HG03460 (cell line): ENCODE measurements at regions not wholly inside any gene's neighbourhood (a gene's known extent, or its start where the extent isn't known, plus 50 kb on each side); places are given as distances from the start of the nearest gene placed in this dataset.
A peak's percentile ranks its signal among the peaks of the same experiment; 100 is the strongest.
"Not testable (repeated sequence)": the region's sequence is repeated elsewhere in the genome, so short reads cannot be mapped to it uniquely, and the experiment has no call there.

Experiments
- ATAC-seq: cut with Tn5 transposase; IDR thresholded peaks from one replicate; pipeline ENCODE4 v1.9.1; 2021; ENCODE audit not compliant: unreplicated experiment

DNA sequence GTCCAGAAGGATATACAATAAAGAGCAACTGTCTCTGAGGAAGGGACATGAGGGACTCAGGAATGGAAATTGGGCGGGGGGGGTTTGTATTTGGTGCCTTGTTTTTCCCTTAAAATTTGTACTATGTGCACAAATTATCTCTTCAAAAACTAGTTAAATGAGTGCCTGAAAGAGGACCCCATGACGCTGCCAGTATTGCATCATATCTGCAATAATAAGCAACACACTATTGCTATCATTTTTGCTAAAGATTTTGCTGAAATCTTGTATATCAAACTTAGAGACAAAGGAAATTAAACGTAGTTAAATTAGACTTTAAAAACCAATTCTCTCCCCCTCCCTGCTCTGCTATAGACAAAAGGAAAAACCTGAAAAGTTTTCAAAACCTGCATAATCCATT lies 89.7 kb upstream of the SLC30A5 start:
- ATAC-seq = no peak

DNA sequence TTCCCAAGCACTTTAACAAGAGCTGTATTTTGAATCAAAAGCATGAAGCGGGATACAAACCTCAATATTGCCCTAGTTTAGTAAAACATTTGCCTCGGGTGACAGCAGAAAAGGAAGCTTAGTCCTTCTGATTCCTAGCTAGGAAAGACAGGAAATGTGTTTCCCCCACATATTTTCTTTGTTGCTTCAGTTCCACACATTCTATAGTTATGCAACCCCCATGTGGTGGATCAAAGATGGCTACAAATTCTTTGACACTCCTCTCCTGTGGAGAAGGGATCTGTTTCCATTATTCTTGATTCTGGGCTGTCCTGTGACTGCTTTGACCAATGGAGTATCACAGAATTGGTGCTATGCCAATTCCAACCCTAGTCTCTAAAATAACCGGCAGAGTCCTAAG lies 89.1 kb upstream of the SLC30A5 start:
- no peak for ATAC-seq

DNA sequence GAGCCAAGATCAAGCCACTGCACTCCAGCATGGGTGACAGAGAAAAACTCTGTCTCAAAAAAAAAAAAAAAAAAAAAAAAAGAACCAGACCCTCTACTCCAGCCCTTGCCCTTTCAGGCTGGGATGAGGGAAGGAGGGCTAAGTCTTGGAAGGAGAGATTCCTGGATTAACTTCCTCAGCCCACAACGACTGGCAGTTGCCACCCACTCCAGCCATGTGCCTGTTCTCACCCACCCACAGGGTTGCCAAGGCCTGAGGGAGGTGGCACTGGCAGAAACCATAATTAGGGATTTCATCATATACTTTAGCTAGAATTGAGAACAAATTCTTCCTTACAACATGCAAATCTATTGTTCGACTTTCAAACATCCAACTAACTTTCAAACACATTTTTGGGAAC lies 87.8 kb upstream of the SLC30A5 start:
- ATAC-seq = no peak

GRCh38 chr5:69007163-69007562 lies 86.7 kb upstream of the SLC30A5 start:
- ATAC-seq = no peak

GRCh38 chr5:69007726-69008368 lies 86.0 kb upstream of the SLC30A5 start:
- peak; percentile 87 for ATAC-seq

- no peak for ATAC-seq
Measured at GRCh38 chr5:69010476-69010875, 83.3 kb upstream of the SLC30A5 start.

DNA sequence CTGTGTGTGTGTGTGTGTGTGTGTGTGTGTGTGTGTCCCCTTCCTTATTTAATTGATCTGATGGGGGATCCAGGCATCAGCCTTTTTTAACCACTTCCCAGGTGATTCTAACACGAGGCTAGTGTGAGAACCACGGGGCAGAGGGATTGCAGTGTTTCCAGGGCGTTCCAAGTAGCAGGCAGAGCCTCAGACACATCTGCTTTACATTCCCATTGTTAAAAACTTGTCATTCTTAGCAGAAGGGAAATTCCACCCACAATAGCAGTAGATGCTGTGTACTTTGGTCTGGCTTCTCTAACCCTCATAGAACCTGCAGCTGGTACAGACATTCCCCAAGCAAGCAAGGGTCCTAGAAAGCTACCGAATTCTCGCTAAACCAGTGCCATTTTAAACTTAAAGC lies 81.9 kb upstream of the SLC30A5 start:
- no peak for ATAC-seq

DNA sequence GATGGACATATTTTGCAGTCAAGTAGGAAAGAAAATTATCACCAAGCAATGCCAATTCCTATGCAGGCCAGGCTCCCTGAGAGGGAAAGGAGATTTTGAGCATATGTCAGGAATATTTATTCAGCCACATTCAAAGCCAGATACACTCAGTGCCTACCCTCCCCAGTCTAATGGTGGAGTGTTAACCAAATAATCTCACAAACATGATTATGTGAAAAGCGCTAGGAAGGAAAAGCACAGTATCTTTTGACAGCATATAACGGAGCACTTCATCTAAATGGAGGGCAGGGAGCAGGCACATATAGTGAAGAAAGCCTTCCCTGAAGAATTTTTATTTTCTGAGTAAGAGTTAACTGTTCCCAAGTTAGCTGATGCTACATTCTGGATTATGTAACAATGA lies 80.3 kb upstream of the SLC30A5 start:
- ATAC-seq = no peak

- not testable (repeated sequence) for ATAC-seq
Measured at GRCh38 chr5:69014007-69014406, 79.8 kb upstream of the SLC30A5 start.

DNA sequence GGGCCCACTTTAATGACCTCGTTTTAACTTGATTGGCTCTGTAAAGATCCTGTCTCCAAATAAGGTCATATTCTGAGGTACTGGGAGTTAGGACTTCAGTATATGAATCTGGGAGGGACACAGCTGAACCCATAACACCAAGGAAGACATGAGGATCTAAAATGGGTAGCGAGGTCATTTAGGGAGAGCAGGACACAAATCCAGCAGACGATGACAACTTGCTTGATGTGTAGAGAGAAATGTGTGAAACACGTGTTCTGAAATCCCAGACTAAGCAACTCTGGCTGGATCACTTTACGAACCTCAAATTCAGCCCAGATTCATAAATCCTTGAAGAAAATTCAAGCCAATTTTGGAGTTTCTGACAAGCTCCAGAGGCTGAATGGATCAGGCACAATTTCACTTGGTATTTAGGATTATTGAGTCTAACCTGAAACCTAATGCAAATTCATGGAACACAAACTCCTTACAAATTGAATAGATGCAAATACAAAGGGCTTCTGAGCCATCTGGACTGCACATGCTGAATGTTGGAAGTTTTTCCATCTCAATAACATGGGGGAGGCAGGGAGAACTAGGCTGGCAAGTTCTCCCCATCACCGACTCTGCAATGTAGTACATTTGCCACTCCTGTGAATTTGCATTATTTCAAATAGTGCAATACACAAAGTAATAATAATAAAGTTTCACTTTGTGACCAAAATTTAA lies 74.0 kb upstream of the SLC30A5 start:
- ATAC-seq = no peak

DNA sequence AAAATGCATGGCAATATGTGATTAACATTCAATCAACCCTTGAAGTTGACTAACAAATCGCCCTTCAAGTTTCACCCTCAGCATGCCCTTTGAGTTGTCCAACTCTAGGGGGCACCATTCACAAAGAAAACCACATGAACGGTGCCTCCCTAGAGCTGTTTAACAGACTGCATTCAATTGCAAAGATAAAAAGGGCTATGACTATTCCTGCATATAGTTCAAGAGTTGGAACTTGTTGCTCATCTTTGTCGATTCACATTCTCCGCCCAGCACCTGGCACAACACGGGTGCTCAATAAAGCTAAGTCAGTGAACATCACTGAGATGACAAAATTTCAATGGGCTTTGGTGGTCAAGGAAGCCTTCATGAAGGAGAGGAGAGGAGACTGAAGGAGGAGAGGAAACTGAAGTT lies 69.6 kb upstream of the SLC30A5 start:
- ATAC-seq = no peak

DNA sequence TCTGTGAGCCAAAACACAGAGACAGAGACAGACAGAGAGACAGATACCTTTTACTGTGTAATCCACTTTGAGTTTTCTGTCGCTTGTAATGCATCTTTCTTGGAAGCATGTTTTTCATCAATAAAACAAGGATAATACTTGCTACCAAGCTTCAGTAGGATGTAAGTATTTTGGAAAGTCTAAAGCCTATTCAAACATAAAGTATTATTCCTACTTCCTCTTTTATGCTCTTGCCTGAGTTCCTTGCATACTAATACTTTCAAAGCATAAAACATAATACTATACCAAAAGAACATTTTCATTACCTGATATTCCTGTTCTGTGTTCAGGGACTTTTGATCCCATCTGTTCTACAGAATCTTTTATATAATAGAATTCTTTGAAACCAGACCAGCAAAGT lies 64.5 kb upstream of the SLC30A5 start:
- no peak for ATAC-seq

GRCh38 chr5:69030358-69031062 lies 63.3 kb upstream of the SLC30A5 start:
- no peak for ATAC-seq

DNA sequence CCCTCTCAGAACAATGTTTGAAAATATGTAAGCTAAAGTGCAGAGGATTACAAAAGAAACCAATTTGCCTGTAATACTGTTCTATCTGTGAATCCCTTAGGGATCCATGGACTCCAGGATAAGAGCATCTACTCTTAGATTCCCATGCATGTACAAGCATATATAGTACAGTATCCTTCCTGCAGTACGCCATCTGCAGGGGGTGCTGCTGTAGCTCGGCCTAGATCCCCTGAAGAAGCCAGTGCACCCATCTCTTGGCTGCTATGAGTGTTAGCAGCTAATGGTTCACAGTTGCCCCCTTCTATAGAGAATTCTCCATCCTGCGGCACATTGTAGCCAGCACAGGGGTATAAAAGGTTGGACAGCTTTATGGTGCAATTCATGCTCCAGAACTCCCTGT lies 61.8 kb upstream of the SLC30A5 start:
- no peak for ATAC-seq

- no peak for ATAC-seq
Measured at GRCh38 chr5:69033690-69034089, 60.1 kb upstream of the SLC30A5 start.

DNA sequence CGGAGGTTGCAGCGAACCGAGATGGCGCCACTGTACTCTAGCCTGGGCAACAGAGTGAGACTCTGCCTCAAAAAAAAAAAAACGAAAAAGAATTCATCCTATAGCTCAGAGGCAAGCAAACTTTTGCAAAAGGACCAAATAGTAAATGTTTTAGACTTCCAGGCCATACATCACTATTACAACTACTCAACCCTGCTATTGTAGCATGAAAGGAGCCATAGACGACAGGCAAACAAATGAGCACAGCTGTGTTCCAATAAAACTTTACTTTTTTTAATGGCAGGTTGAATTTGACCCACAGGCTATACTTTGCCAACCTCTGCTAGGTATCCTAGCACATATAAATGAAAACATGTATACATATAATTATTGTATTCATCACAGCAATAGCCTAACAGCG lies 58.9 kb upstream of the SLC30A5 start:
- ATAC-seq = no peak

DNA sequence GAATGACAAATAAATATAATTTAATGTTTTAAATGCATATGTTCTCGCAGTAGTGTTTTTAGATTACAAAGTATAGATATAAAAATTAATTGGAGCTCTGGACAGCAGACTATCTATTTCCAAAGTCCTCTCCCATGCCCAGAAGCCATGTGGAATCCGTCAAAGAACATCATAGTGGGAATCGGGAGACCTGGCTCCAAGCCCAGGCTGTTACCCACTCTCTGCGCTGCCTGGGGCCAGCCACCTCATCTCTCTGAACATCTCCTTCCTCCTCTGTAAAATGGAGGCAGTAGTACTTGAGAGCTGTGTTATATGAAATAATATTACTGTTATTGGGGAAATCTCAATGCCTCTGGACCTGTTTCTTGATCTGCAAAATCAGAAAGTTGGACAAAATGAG lies 58.1 kb upstream of the SLC30A5 start:
- no peak for ATAC-seq

- ATAC-seq = no peak
Measured at GRCh38 chr5:69038539-69038938, 55.3 kb upstream of the SLC30A5 start.

GRCh38 chr5:69039829-69040228 lies 54.0 kb upstream of the SLC30A5 start:
- no peak for ATAC-seq

DNA sequence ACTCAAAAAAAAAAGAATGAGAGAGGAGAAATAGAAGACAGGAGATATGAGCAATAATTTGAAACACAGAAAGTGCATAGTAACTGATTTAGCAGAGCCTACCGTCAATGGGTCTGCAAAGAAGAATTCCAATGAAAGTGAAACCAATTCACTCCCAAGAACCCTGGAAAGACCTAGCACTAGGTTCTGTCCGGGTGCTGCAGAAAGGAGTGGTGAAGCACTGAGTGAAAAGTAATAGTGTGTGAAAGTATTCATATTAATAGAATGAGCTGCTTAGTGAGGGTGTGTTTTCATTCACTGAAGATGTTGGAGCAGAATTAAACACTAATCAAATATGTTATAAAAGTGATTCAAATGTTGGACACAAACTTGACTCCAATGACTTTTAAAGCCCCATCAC lies 51.3 kb upstream of the SLC30A5 start:
- ATAC-seq = peak; percentile 23

GRCh38 chr5:69042915-69043654 lies 50.7 kb upstream of the SLC30A5 start:
- ATAC-seq = peak; percentile 89

DNA sequence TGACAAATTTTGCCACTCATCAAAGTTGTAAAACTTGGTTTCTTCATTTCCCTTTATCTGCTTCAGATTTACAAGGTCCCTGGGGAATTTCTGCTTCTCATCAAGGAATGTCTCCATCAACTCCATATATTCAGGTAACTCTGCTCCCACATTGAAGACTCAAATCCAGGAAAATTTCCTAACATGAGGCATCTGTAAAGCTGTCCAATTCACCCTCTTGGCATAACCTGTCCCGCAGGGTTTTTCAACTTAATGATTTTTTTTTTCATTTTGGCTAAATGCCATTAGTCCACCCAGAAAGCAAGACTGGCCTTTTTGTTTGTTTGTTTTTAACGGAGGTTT lies 50.2 kb upstream of the SLC30A5 start:
- no peak for ATAC-seq
